Stimulated activated CD4-positive, alpha-beta T cell treated with anti-CD3 and anti-CD28 coated beads, TNF-alpha, amount 100 ng/mL, for 48 hours (primary cell): ENCODE measurements at regions not wholly inside any gene's neighbourhood (a gene's known extent, or its start where the extent isn't known, plus 50 kb on each side); places are given as distances from the start of the nearest gene placed in this dataset.
"Not testable (repeated sequence)": the region's sequence is repeated elsewhere in the genome, so short reads cannot be mapped to it uniquely, and the experiment has no call there.

Experiments
- DNase-seq, 3 donors: peaks; one replicate each; pipeline ENCODE4 v3.0.0-alpha.2; 2020; ENCODE audit warnings: low read depth in 3 of 3

- no peak for DNase-seq
Observed at GRCh38 chr2:192390401-192390800, 195.7 kb upstream of the TMEFF2 start.

- not testable (repeated sequence) for DNase-seq
Observed at GRCh38 chr2:192384191-192384590, 189.5 kb upstream of the TMEFF2 start.

- no peak for DNase-seq
Observed at GRCh38 chr2:192381082-192381481, 186.3 kb upstream of the TMEFF2 start.

GRCh38 chr2:192379736-192380135 lies 185.0 kb upstream of the TMEFF2 start:
- DNase-seq = no peak

- no peak for DNase-seq
Observed at GRCh38 chr2:192377173-192377572, 182.4 kb upstream of the TMEFF2 start.

GRCh38 chr2:192373754-192374153 lies 179.0 kb upstream of the TMEFF2 start:
- DNase-seq = no peak

GRCh38 chr2:192373221-192373620 lies 178.5 kb upstream of the TMEFF2 start:
- no peak for DNase-seq

- DNase-seq = no peak
Observed at GRCh38 chr2:192369969-192370368, 175.2 kb upstream of the TMEFF2 start.

- no peak for DNase-seq
Observed at GRCh38 chr2:192357217-192357616, 162.5 kb upstream of the TMEFF2 start.

- DNase-seq = no peak
Observed at GRCh38 chr2:192354512-192355244, 159.9 kb upstream of the TMEFF2 start.

- DNase-seq = no peak
Observed at GRCh38 chr2:192347542-192347941, 152.8 kb upstream of the TMEFF2 start.

GRCh38 chr2:192345287-192345686 lies 150.6 kb upstream of the TMEFF2 start:
- no peak for DNase-seq

GRCh38 chr2:192333642-192334041 lies 138.9 kb upstream of the TMEFF2 start:
- DNase-seq = no peak

GRCh38 chr2:192328297-192328696 lies 133.6 kb upstream of the TMEFF2 start:
- no peak for DNase-seq

- DNase-seq = no peak
Observed at GRCh38 chr2:192327576-192327975, 132.8 kb upstream of the TMEFF2 start.

GRCh38 chr2:192315543-192315942 lies 120.8 kb upstream of the TMEFF2 start:
- DNase-seq = no peak

- no peak for DNase-seq
Observed at GRCh38 chr2:192314800-192315481, 120.2 kb upstream of the TMEFF2 start.

- DNase-seq = no peak
Observed at GRCh38 chr2:192313773-192314172, 119.0 kb upstream of the TMEFF2 start.

- DNase-seq = no peak
Observed at GRCh38 chr2:192311701-192312460, 117.1 kb upstream of the TMEFF2 start.

- no peak for DNase-seq
Observed at GRCh38 chr2:192307530-192307929, 112.8 kb upstream of the TMEFF2 start.

GRCh38 chr2:192298664-192299063 lies 103.9 kb upstream of the TMEFF2 start:
- no peak for DNase-seq

- DNase-seq = no peak
Observed at GRCh38 chr2:192292478-192292877, 97.7 kb upstream of the TMEFF2 start.

- no peak for DNase-seq
Observed at GRCh38 chr2:192288295-192288694, 93.6 kb upstream of the TMEFF2 start.
